B cell (primary cell): ENCODE measurements at regions not wholly inside any gene's neighbourhood (a gene's known extent, or its start where the extent isn't known, plus 50 kb on each side); places are given as distances from the start of the nearest gene placed in this dataset.

Experiments used
- CTCF ChIP-seq: fragments of 200-600 bp; IDR thresholded peaks from one replicate; pipeline ENCODE4 v1.8.0; 2022; ENCODE audit warnings: antibody characterized with exemption, mild to moderate bottlenecking
- EZH2 ChIP-seq: IDR thresholded peaks from 2 replicates; pipeline ENCODE4 v1.6.1; 2012; ENCODE audit warnings: borderline replicate concordance, low read depth, mild to moderate bottlenecking, moderate library complexity, low read length; ENCODE audit not compliant: insufficient read depth, poor library complexity, severe bottlenecking

DNA sequence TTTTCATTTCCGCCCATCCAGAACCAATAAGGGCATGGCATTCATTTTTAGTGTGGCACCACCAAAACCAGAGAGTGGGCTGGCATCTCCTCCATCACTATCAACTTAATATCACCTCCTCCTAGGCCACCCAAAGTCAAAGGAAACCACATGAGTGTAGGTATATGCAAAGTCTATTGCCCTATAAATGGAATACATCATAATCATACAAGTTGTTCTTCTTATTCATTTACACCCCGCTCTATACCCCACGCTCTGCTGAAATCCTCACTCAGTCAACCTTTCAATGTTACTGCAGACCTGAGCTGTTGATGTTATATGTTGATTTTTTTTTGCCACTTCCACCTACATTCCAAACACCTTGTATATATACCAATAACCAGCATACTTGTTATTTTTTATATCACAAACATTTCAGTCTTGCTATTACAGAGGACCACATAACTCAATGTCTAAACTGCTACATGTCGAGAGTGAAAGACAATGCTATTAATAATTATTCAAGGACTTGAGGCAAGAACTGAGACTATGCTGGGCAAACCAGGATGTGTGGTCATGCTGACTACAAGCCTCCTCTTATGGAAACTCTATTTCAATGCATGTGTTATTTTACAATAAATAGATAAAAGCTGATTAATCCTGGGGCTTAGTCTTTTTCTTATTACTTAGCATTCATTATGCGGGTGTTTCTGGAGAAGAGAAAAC is 466.5 kb upstream of the ID2 start:
- TF ChIP-seq CTCF (no peak), EZH2 (no peak)
